Liver (tissue), 8 donors: ENCODE measurements at regions not wholly inside any gene's neighbourhood (a gene's known extent, or its start where the extent isn't known, plus 50 kb on each side); places are given as distances from the start of the nearest gene placed in this dataset.

Source experiments
- DNase-seq: peaks from one replicate; pipeline ENCODE4 v3.0.0-alpha.2; 2017; ENCODE audit warnings: low spot score
- H3K27ac ChIP-seq, 2 donors: one replicate each; pipeline ENCODE4 v1.7.0; 2013; ENCODE audit warnings: inconsistent platforms in 2 of 2, low read length in 2 of 2, control low read depth in 1 of 2, low read depth in 1 of 2, mild to moderate bottlenecking in 1 of 2
- H3K27me3 ChIP-seq, 4 donors: one replicate each; pipeline versions ENCODE4 v1.6.1 to v1.7.0; 2013; ENCODE audit warnings: low read length in 3 of 4, inconsistent platforms in 1 of 4, mild to moderate bottlenecking in 1 of 4, moderate library complexity in 1 of 4; ENCODE audit not compliant: control insufficient read depth in 4 of 4, insufficient read depth in 4 of 4
- H3K36me3 ChIP-seq, 4 donors: one replicate each; pipeline versions ENCODE4 v1.6.1 to v1.7.0; 2013; ENCODE audit warnings: low read length in 3 of 4, mild to moderate bottlenecking in 3 of 4, low read depth in 1 of 4, moderate library complexity in 1 of 4; ENCODE audit not compliant: control insufficient read depth in 4 of 4, insufficient read depth in 3 of 4
- H3K4me1 ChIP-seq, 4 donors: one replicate each; pipeline versions ENCODE4 v1.6.1 to v1.7.0; 2013; ENCODE audit warnings: low read length in 3 of 4, mild to moderate bottlenecking in 3 of 4, moderate library complexity in 1 of 4; ENCODE audit not compliant: control insufficient read depth in 4 of 4, insufficient read depth in 4 of 4
- H3K4me3 ChIP-seq, 3 donors: one replicate each; pipeline versions ENCODE4 v1.6.1 to v1.7.0; 2013; ENCODE audit warnings: low read length in 3 of 3, control low read depth in 1 of 3, low read depth in 1 of 3, mild to moderate bottlenecking in 1 of 3
- H3K9ac ChIP-seq, 2 donors: one replicate each; pipeline ENCODE4 v1.7.0; 2013; ENCODE audit warnings: low read length in 2 of 2, mild to moderate bottlenecking in 2 of 2, moderate library complexity in 2 of 2, control low read depth in 1 of 2, low read depth in 1 of 2
- H3K9me3 ChIP-seq, 4 donors: one replicate each; pipeline versions ENCODE4 v1.6.1 to v1.7.0; 2013; ENCODE audit warnings: low read length in 3 of 4; ENCODE audit not compliant: control insufficient read depth in 4 of 4
- EGR1 ChIP-seq, 2 donors: IDR thresholded peaks; 2 replicates each; pipeline ENCODE4 v1.6.1; 2016 to 2018; ENCODE audit warnings: antibody characterized with exemption in 2 of 2, low read depth in 2 of 2
- FOXA1 ChIP-seq: IDR thresholded peaks from 2 replicates; pipeline ENCODE4 v1.6.1; 2016; ENCODE audit warnings: antibody characterized with exemption
- FOXA2 ChIP-seq: IDR thresholded peaks from 2 replicates; pipeline ENCODE4 v1.6.1; 2016; ENCODE audit warnings: antibody characterized with exemption
- GABPA ChIP-seq, 2 donors: IDR thresholded peaks in 1 of 2; conservative IDR thresholded peaks in 1 of 2; 2 replicates each; pipeline ENCODE4 v1.6.1; 2016; ENCODE audit warnings: antibody characterized with exemption in 2 of 2, mild to moderate bottlenecking in 1 of 2, moderate library complexity in 1 of 2
- HNF4A ChIP-seq, 2 donors: conservative IDR thresholded peaks; 2 replicates each; pipeline ENCODE4 v1.6.1; 2016; ENCODE audit warnings: antibody characterized with exemption in 2 of 2, mild to moderate bottlenecking in 2 of 2
- HNF4G ChIP-seq: IDR thresholded peaks from 2 replicates; pipeline ENCODE4 v1.6.1; 2016; ENCODE audit warnings: antibody characterized with exemption
- JUND ChIP-seq, 2 donors: IDR thresholded peaks; 2 replicates each; pipeline ENCODE4 v1.6.1; 2016; ENCODE audit warnings: antibody characterized with exemption in 2 of 2
- NR2F2 ChIP-seq: IDR thresholded peaks from 2 replicates; pipeline ENCODE4 v1.6.1; 2016; ENCODE audit warnings: antibody characterized with exemption
- YY1 ChIP-seq: IDR thresholded peaks from 2 replicates; pipeline ENCODE4 v1.6.1; 2016; ENCODE audit warnings: antibody characterized with exemption, mild to moderate bottlenecking
- WGBS: extraction: QIAGEN DNeasy Blood & Tissue Kit; methylation state at CpG from one replicate; pipeline ENCODE4 v1.1.7; 2013; 5-methylcytosine and 5-hydroxymethylcytosine counted together
- TF ChIP-seq, protein P1 (sequence below): IDR thresholded peaks from 2 replicates; pipeline ENCODE4 v1.6.1; 2016; ENCODE audit warnings: antibody characterized with exemption, mild to moderate bottlenecking
- TF ChIP-seq, protein P2 (sequence below): IDR thresholded peaks from 2 replicates; pipeline ENCODE4 v1.6.1; 2016; ENCODE audit warnings: antibody characterized with exemption
- TF ChIP-seq, protein P3 (sequence below): fragments of 150-350 bp; IDR thresholded peaks from 2 replicates; pipeline ENCODE4 v1.5.1; 2017; ENCODE audit warnings: improper control_type of control experiment, low read depth, low read length; ENCODE audit not compliant: missing input control
- TF ChIP-seq, protein P4 (sequence below): IDR thresholded peaks from 2 replicates; pipeline ENCODE4 v1.6.1; 2016; ENCODE audit warnings: antibody characterized with exemption
- donor health status: healthy.
- donor health status: healthy.
- donor health status: healthy.
- donor health status: healthy.
- donor health status: healthy.

DNA sequence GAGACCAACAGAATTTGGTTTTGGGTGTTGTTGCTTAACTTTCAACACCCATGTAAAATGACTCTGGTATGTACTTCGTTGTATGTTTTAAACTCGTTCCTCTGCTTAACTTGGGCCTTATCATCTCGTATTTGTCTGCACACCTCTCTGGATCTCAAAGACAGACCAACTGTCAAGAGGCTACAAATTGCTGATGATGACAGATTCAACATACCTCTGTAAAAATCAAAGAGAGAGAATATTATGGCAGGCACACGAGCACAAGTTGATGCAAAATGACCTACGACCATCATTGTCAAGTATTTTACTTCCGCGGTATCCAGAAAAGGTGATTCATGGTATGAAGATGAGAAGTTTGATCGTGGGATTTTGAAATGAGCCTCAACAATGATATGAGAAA is 132.1 kb upstream of the ARGLU1 start (continued):
- TF ChIP-seq, protein P1, sequence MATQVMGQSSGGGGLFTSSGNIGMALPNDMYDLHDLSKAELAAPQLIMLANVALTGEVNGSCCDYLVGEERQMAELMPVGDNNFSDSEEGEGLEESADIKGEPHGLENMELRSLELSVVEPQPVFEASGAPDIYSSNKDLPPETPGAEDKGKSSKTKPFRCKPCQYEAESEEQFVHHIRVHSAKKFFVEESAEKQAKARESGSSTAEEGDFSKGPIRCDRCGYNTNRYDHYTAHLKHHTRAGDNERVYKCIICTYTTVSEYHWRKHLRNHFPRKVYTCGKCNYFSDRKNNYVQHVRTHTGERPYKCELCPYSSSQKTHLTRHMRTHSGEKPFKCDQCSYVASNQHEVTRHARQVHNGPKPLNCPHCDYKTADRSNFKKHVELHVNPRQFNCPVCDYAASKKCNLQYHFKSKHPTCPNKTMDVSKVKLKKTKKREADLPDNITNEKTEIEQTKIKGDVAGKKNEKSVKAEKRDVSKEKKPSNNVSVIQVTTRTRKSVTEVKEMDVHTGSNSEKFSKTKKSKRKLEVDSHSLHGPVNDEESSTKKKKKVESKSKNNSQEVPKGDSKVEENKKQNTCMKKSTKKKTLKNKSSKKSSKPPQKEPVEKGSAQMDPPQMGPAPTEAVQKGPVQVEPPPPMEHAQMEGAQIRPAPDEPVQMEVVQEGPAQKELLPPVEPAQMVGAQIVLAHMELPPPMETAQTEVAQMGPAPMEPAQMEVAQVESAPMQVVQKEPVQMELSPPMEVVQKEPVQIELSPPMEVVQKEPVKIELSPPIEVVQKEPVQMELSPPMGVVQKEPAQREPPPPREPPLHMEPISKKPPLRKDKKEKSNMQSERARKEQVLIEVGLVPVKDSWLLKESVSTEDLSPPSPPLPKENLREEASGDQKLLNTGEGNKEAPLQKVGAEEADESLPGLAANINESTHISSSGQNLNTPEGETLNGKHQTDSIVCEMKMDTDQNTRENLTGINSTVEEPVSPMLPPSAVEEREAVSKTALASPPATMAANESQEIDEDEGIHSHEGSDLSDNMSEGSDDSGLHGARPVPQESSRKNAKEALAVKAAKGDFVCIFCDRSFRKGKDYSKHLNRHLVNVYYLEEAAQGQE = no peak
- TF ChIP-seq YY1 = no peak
- no peak for TF ChIP-seq JUND (IDR thresholded peaks at IDR 0.05)
- TF ChIP-seq HNF4G = no peak

DNA sequence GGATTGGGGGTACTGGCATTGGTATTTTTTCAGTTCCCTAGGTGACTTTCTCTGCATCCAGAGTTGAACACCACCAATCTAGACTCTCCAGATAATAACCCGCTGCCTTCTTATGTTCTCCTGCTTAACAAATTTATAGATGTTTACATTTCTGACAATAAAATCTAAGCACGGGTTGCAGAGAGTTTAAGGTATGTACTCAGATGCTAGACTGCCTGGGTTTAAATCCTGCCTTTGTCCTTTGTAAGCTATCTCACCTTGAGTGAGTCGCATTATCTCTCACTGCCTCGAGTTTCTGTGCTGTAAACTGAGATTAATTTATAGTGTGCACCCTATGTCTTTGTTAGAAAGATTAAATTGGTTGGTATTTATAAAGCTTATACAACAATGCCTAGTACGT is 131.4 kb upstream of the ARGLU1 start:
- WGBS = 61% methylated on average over 5 of the region's 5 CpGs
- peaks cover 0 to 6% (median 3%) of the 10 kb centered on the region in 4 donors for H3K27me3 ChIP-seq
- no peak for DNase-seq
- H3K9ac ChIP-seq = no peak overlapping the region
- H3K27ac ChIP-seq = no peak overlapping the region
- no peak overlapping the region for H3K4me3 ChIP-seq
- H3K36me3 ChIP-seq = no peaks in the 10 kb centered on the region
- no peaks in the 10 kb centered on the region for H3K9me3 ChIP-seq
- H3K4me1 ChIP-seq = no peaks in the 10 kb centered on the region
- TF ChIP-seq, protein P1 = no peak
- TF ChIP-seq NR2F2 = no peak

DNA sequence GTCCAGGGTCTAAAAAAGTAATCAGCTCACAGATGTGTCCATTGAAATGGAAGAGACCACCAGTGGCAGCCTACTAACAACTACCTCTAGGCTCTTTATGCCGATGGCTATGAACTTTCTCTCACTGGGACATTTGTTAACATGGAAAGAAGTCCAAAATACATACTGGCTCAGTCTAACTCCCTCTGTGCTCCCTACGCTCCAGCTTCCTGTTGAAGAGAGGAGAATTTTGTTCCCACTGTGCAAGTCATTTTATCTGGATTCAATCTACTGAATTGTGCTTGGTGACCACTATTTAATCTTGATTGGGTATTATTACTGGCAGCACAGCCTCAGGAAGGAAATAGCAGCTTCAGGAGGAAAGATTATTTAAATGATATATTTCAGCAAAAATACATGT is 128.8 kb upstream of the ARGLU1 start:
- Histone ChIP-seq H3K9ac (no peak overlapping the region), H3K9me3 (no peaks in the 10 kb centered on the region), H3K36me3 (no peaks in the 10 kb centered on the region), H3K4me3 (no peak overlapping the region), H3K27me3 (peaks cover 0 to 6% (median 0%) of the 10 kb centered on the region in 4 donors), H3K4me1 (no peaks in the 10 kb centered on the region), H3K27ac (no peak overlapping the region)
- no peak for DNase-seq
- TF ChIP-seq, protein P2, sequence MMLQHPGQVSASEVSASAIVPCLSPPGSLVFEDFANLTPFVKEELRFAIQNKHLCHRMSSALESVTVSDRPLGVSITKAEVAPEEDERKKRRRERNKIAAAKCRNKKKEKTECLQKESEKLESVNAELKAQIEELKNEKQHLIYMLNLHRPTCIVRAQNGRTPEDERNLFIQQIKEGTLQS = no peak
- TF ChIP-seq NR2F2 = no peak
- no peak for TF ChIP-seq FOXA2
- no peak for TF ChIP-seq FOXA1
- TF ChIP-seq, protein P3, sequence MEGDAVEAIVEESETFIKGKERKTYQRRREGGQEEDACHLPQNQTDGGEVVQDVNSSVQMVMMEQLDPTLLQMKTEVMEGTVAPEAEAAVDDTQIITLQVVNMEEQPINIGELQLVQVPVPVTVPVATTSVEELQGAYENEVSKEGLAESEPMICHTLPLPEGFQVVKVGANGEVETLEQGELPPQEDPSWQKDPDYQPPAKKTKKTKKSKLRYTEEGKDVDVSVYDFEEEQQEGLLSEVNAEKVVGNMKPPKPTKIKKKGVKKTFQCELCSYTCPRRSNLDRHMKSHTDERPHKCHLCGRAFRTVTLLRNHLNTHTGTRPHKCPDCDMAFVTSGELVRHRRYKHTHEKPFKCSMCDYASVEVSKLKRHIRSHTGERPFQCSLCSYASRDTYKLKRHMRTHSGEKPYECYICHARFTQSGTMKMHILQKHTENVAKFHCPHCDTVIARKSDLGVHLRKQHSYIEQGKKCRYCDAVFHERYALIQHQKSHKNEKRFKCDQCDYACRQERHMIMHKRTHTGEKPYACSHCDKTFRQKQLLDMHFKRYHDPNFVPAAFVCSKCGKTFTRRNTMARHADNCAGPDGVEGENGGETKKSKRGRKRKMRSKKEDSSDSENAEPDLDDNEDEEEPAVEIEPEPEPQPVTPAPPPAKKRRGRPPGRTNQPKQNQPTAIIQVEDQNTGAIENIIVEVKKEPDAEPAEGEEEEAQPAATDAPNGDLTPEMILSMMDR = no peak
- TF ChIP-seq, protein P4, sequence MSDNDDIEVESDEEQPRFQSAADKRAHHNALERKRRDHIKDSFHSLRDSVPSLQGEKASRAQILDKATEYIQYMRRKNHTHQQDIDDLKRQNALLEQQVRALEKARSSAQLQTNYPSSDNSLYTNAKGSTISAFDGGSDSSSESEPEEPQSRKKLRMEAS = no peak
- TF ChIP-seq HNF4A (conservative IDR thresholded peaks at IDR 0.05) = no peak
- no peak for TF ChIP-seq EGR1 (IDR thresholded peaks at IDR 0.05; ENCODE audit: low read depth in 2 of 2)
- no peak for TF ChIP-seq GABPA (IDR thresholded peaks at IDR 0.05 in 1 of 2, conservative IDR thresholded peaks at IDR 0.05 in 1 of 2)
- no peak for TF ChIP-seq YY1
- no peak for TF ChIP-seq HNF4G
- 83% methylated on average over 2 of the region's 2 CpGs for WGBS
